Progenitor cell of endocrine pancreas (in vitro differentiated cells): ENCODE measurements at regions not wholly inside any gene's neighbourhood (a gene's known extent, or its start where the extent isn't known, plus 50 kb on each side); places are given as distances from the start of the nearest gene placed in this dataset.

Experiments
- DNase-seq: peaks from one replicate; pipeline ENCODE4 v3.0.0; 2021; ENCODE audit warnings: low spot score; ENCODE audit not compliant: unreplicated experiment
- H3K27ac Mint-ChIP-seq: 2 replicates; pipeline ENCODE4 v1.8.0; 2021; ENCODE audit warnings: mild to moderate bottlenecking, moderate library complexity, mixed read lengths
- H3K27me3 Mint-ChIP-seq: 2 replicates; pipeline ENCODE4 v1.8.0; 2021; ENCODE audit warnings: mixed read lengths
- H3K36me3 Mint-ChIP-seq: 2 replicates; pipeline ENCODE4 v1.8.0; 2022; ENCODE audit warnings: mixed read lengths; ENCODE audit not compliant: insufficient read depth
- H3K4me1 Mint-ChIP-seq: 2 replicates; pipeline ENCODE4 v1.8.0; 2021; ENCODE audit warnings: low read depth, mixed read lengths
- H3K4me3 Mint-ChIP-seq: 2 replicates; pipeline ENCODE4 v1.8.0; 2021; ENCODE audit warnings: low read depth, mild to moderate bottlenecking, moderate library complexity, mixed read lengths
- H3K9me3 Mint-ChIP-seq: 2 replicates; pipeline ENCODE4 v1.8.0; 2021; ENCODE audit warnings: low read depth, mixed read lengths
- TF ChIP-seq, protein P1 (sequence below): fragments of 200-600 bp; sonication (generic); IDR thresholded peaks from one replicate; pipeline ENCODE4 v1.5.0; 2021; ENCODE audit warnings: antibody characterized with exemption, mild to moderate bottlenecking; ENCODE audit not compliant: unreplicated experiment

DNA sequence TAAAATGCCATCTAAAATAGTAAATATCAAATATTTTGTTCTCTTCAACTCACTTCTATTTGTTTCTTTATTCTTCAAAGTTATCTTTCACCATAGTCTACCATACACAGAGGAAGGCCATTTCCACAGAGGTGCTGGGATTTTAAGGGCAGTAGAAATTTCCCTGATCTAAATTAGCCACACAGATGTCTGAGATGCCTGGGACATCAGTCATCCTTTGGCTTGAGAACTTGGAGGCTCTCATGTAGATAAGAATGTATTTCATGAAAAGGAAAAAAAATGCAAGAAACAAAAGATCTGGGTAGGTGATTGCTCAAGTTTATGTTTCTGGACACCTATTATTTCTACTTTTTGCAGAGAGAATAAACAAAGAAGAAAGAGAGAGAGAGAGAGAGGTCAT is 1008.2 kb downstream of the NLGN4X start:
- Mint-ChIP-seq H3K27me3 (peaks cover 3% of the 10 kb centered on the region), H3K9me3 (peaks cover 6% of the 10 kb centered on the region), H3K36me3 (no peaks in the 10 kb centered on the region), H3K4me3 (no peak overlapping the region), H3K27ac (no peak overlapping the region), H3K4me1 (no peaks in the 10 kb centered on the region)
- DNase-seq = no peak
- TF ChIP-seq, protein P1, sequence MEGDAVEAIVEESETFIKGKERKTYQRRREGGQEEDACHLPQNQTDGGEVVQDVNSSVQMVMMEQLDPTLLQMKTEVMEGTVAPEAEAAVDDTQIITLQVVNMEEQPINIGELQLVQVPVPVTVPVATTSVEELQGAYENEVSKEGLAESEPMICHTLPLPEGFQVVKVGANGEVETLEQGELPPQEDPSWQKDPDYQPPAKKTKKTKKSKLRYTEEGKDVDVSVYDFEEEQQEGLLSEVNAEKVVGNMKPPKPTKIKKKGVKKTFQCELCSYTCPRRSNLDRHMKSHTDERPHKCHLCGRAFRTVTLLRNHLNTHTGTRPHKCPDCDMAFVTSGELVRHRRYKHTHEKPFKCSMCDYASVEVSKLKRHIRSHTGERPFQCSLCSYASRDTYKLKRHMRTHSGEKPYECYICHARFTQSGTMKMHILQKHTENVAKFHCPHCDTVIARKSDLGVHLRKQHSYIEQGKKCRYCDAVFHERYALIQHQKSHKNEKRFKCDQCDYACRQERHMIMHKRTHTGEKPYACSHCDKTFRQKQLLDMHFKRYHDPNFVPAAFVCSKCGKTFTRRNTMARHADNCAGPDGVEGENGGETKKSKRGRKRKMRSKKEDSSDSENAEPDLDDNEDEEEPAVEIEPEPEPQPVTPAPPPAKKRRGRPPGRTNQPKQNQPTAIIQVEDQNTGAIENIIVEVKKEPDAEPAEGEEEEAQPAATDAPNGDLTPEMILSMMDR = no peak

GRCh38 chrX:5194806-5195205 is 1033.9 kb downstream of the NLGN4X start:
- no peak overlapping the region for H3K27ac Mint-ChIP-seq
- TF ChIP-seq, protein P1 = no peak
- no peaks in the 10 kb centered on the region for H3K36me3 Mint-ChIP-seq
- H3K4me3 Mint-ChIP-seq = no peak overlapping the region
- H3K4me1 Mint-ChIP-seq = no peaks in the 10 kb centered on the region
- no peaks in the 10 kb centered on the region for H3K9me3 Mint-ChIP-seq
- H3K27me3 Mint-ChIP-seq = no peaks in the 10 kb centered on the region
- DNase-seq = no peak

DNA sequence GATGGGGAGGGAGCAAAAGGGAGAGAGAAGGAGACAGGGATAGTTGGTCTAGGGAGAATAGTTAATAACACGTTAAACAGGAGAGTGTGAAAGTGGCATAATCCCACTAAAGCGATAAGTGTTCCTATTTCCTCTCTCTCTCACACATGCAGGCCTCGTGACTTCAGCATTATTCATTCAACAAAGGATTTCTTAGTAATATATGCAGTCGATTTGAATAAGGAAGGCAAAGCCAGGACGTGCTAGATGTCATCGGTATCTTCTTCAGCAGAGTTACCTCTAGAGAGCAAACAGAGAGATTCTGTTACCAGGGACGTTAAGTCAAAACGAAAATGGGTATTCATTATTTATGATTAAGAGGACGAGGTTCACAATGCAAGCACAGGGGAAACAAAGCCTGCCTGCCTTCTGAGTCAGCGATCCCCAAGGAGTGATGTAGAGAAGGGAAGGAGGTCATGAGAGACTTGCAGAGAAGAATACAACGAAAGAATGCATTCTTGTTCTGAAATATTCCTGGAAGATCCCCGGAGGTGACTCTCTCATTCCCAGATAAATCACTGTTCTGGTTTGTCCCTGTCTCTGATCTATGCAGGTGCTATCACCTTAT is 1048.4 kb downstream of the NLGN4X start:
- Mint-ChIP-seq H3K9me3 (no peaks in the 10 kb centered on the region), H3K4me3 (no peak overlapping the region), H3K4me1 (no peaks in the 10 kb centered on the region), H3K27ac (no peak overlapping the region), H3K36me3 (no peaks in the 10 kb centered on the region), H3K27me3 (no peaks in the 10 kb centered on the region)
- TF ChIP-seq, protein P1 = no peak
- DNase-seq = no peak

- Mint-ChIP-seq H3K4me1 (no peaks in the 10 kb centered on the region), H3K27me3 (no peaks in the 10 kb centered on the region), H3K27ac (no peak overlapping the region), H3K4me3 (no peak overlapping the region), H3K36me3 (no peaks in the 10 kb centered on the region), H3K9me3 (no peaks in the 10 kb centered on the region)
- TF ChIP-seq, protein P1 = no peak
- no peak for DNase-seq
Observed at GRCh38 chrX:5176766-5177165, 1051.9 kb downstream of the NLGN4X start.

DNA sequence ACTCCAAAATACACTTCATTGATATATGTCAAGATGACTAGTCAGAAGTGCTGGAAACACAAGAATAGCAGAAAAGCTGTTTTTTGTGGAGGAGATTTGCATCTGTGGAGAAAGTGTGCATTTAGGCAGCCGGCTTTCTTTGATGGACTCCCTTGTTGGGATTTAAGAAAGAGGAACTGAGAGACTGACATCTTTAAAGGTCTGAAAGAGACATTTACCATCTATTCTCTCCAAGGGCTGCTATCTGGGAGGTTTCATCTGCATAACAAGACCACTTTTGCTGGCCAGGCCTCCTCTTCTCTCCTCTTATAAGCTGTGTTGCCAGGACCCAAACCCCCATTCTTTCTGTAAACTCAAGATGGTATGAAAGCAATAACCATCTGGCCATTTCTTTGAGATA is 1065.0 kb downstream of the NLGN4X start:
- Mint-ChIP-seq H3K27me3 (no peaks in the 10 kb centered on the region), H3K4me1 (no peaks in the 10 kb centered on the region), H3K27ac (no peak overlapping the region), H3K4me3 (no peak overlapping the region), H3K9me3 (no peaks in the 10 kb centered on the region), H3K36me3 (no peaks in the 10 kb centered on the region)
- TF ChIP-seq, protein P1 = no peak
- DNase-seq = no peak
